Activated CD4-positive, alpha-beta T cell treated with anti-CD3 and anti-CD28 coated beads for 36 hours (primary cell): ENCODE measurements at regions not wholly inside any gene's neighbourhood (a gene's known extent, or its start where the extent isn't known, plus 50 kb on each side); places are given as distances from the start of the nearest gene placed in this dataset.
"Not testable (repeated sequence)": the region's sequence is repeated elsewhere in the genome, so short reads cannot be mapped to it uniquely, and the experiment has no call there.

Experiments
- ATAC-seq: fragments of 200-7000 bp; cut with Tn5 transposase; one replicate; pipeline ENCODE4 v1.10.0; 2021; ENCODE audit warnings: mild to moderate bottlenecking, moderate library complexity
- CTCF ChIA-PET: fragments of 350-600 bp; sonication (Branson Sonifier 250); formaldehyde crosslinking; loops from one replicate; lab custom pipeline; 2021; ENCODE audit warnings: antibody characterized with exemption; lab: Charles Lee
- POLR2A ChIA-PET: fragments of 350-600 bp; sonication (Branson Sonifier 250); formaldehyde crosslinking; loops from one replicate; lab custom pipeline; 2021; ENCODE audit warnings: antibody characterized with exemption, inconsistent platforms; lab: Charles Lee
- DNase-seq: peaks from one replicate; pipeline ENCODE4 v3.0.0-alpha.2; 2020
- H3K27ac Mint-ChIP-seq: one replicate; pipeline ENCODE4 v1.8.0; 2021; ENCODE audit warnings: mixed read lengths
- H3K27me3 Mint-ChIP-seq: one replicate; pipeline ENCODE4 v1.8.0; 2021; ENCODE audit warnings: mixed read lengths
- H3K36me3 Mint-ChIP-seq: one replicate; pipeline ENCODE4 v1.8.0; 2021; ENCODE audit warnings: low read depth, mixed read lengths
- H3K4me1 Mint-ChIP-seq: one replicate; pipeline ENCODE4 v1.8.0; 2021; ENCODE audit warnings: mixed read lengths
- H3K4me3 Mint-ChIP-seq: one replicate; pipeline ENCODE4 v1.8.0; 2021; ENCODE audit warnings: mild to moderate bottlenecking, moderate library complexity, mixed read lengths
- H3K9me3 Mint-ChIP-seq: one replicate; pipeline ENCODE4 v1.8.0; 2021; ENCODE audit warnings: low read depth, mixed read lengths
- intact Hi-C, 2 experiments: fragments of 100-400 bp; cut with DNase I in 1 of 2; cut with micrococcal nuclease in 1 of 2; formaldehyde crosslinking; loops; one replicate each; pipeline versions ENCODE4 v1.14.2 to v1.15.1; 2022 to 2024; cut with DNase I, micrococcal nuclease

GRCh38 chr9:42385574-42386120 is 202.2 kb downstream of the SPATA31A6 start:
- POLR2A ChIA-PET, H3K27me3 Mint-ChIP-seq, DNase-seq, H3K36me3 Mint-ChIP-seq, ATAC-seq, H3K9me3 Mint-ChIP-seq, CTCF ChIA-PET, H3K4me3 Mint-ChIP-seq, H3K27ac Mint-ChIP-seq, H3K4me1 Mint-ChIP-seq, intact Hi-C loops: not testable (repeated sequence)

- Mint-ChIP-seq H3K36me3 (no peaks in the 10 kb centered on the region), H3K27ac (no peak overlapping the region), H3K9me3 (peaks cover 2% of the 10 kb centered on the region), H3K4me3 (no peak overlapping the region), H3K4me1 (no peaks in the 10 kb centered on the region), H3K27me3 (no peaks in the 10 kb centered on the region)
- POLR2A ChIA-PET, result no interaction called here
- ATAC-seq, result no peak
- intact Hi-C loops, result no loop called here
- DNase-seq, result no peak
- CTCF ChIA-PET, result no interaction called here
Measured at GRCh38 chr9:42386477-42386876, 203.0 kb downstream of the SPATA31A6 start.

DNA sequence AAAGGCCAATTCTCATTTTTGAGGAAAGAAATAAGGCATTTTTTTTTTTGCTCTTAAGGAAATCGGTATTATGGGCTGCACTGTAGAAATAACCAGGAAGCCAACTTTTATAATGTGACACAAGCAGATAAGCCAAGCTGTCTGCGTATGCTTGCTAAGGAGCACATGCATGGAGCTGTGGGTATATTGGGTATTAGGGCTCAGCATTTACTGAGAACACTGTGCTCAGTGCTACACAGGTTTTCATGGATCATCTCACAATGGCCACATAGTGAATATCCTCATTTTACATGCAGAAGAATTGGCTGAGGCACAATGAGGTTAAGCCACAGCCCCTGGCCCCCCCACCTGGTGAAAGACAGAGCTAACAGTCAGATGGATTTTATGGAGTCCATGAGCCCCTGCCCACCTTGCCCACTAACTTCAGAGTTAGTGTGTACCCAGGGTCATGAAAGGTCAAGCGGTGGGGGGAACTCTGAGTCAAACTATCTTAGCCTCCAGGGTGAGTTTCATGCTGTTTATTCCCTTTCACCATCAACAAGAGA is 204.8 kb downstream of the SPATA31A6 start:
- H3K4me3 Mint-ChIP-seq, result no peak overlapping the region
- ChIA-PET POLR2A (interaction anchor here (0.7 kb wide), 1 partner anchor 124 kb away, joined by 18 read pairs; no protein-coding TSS in a partner anchor), CTCF (no interaction called here)
- H3K9me3 Mint-ChIP-seq, result peaks cover 2% of the 10 kb centered on the region
- H3K27ac Mint-ChIP-seq, result no peak overlapping the region
- H3K27me3 Mint-ChIP-seq, result no peaks in the 10 kb centered on the region
- intact Hi-C loops, result no loop called here
- no peaks in the 10 kb centered on the region for H3K36me3 Mint-ChIP-seq
- no peak for ATAC-seq
- no peaks in the 10 kb centered on the region for H3K4me1 Mint-ChIP-seq
- DNase-seq, result peak; percentile 11

DNA sequence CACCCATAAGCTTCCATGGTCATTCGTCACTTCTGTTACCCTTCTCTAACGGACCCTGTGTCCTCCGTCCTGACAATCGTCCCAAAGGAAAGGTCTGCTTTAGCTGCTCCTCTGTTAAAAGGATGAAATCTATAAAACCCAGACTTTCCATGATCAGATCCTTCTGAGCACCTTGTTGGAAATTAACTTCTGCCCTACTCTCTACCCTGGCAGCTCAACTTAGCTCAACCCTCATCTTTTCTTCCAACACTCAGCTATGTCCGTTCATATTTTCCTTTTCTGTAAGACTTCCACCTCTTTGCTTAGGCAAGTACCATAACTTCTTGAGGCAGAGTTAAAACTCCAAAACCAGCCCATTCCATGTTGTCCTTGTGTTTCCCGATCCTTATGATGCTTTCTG is 205.4 kb downstream of the SPATA31A6 start:
- ChIA-PET POLR2A (no interaction called here), CTCF (no interaction called here)
- DNase-seq (no peak), ATAC-seq (no peak)
- Mint-ChIP-seq H3K36me3 (no peaks in the 10 kb centered on the region), H3K27ac (no peak overlapping the region), H3K27me3 (no peaks in the 10 kb centered on the region), H3K9me3 (peaks cover 2% of the 10 kb centered on the region), H3K4me3 (no peak overlapping the region), H3K4me1 (no peaks in the 10 kb centered on the region)
- intact Hi-C loops, result no loop called here

- intact Hi-C loops, H3K27ac Mint-ChIP-seq, H3K4me1 Mint-ChIP-seq, H3K4me3 Mint-ChIP-seq, CTCF ChIA-PET, H3K36me3 Mint-ChIP-seq, H3K27me3 Mint-ChIP-seq, POLR2A ChIA-PET, H3K9me3 Mint-ChIP-seq: not testable (repeated sequence)
- peak; percentile 91 for ATAC-seq
- DNase-seq, result peak; percentile 11
Measured at GRCh38 chr9:42392773-42393455, 209.5 kb downstream of the SPATA31A6 start.

DNA sequence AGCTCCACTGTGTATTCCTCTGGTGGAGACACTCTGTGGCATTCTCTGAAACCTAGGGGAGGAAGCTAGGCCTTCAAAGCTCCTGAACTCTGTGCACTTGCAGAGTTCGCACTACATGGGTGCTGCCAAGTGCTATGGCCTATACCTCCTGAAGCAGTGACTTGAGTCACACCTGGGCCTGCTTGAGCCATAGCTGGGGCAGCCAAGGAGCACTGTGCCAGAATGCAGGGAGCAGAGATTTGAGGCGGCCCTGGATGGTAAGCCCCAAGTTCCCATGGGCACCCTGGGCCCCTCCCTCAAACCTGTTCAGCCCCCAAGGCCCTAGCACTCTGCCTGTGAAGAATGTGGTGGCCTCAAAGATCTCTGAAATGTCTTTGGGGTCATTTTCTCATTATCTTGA is 212.9 kb downstream of the SPATA31A6 start:
- ChIA-PET CTCF (no interaction called here), POLR2A (no interaction called here)
- no peaks in the 10 kb centered on the region for H3K9me3 Mint-ChIP-seq
- no peaks in the 10 kb centered on the region for H3K27me3 Mint-ChIP-seq
- intact Hi-C loops, result no loop called here
- H3K4me3 Mint-ChIP-seq, result no peak overlapping the region
- H3K27ac Mint-ChIP-seq, result no peak overlapping the region
- no peak for ATAC-seq
- no peak for DNase-seq
- no peaks in the 10 kb centered on the region for H3K36me3 Mint-ChIP-seq
- no peaks in the 10 kb centered on the region for H3K4me1 Mint-ChIP-seq

GRCh38 chr9:42397336-42397735 is 213.9 kb downstream of the SPATA31A6 start:
- DNase-seq (peak; percentile 7), ATAC-seq (peak; percentile 27)
- H3K36me3 Mint-ChIP-seq, H3K9me3 Mint-ChIP-seq, H3K27ac Mint-ChIP-seq, intact Hi-C loops, H3K27me3 Mint-ChIP-seq, CTCF ChIA-PET, H3K4me3 Mint-ChIP-seq, POLR2A ChIA-PET, H3K4me1 Mint-ChIP-seq: not testable (repeated sequence)

- H3K27me3 Mint-ChIP-seq, H3K4me3 Mint-ChIP-seq, H3K36me3 Mint-ChIP-seq, H3K4me1 Mint-ChIP-seq, H3K27ac Mint-ChIP-seq, POLR2A ChIA-PET, intact Hi-C loops, H3K9me3 Mint-ChIP-seq, CTCF ChIA-PET, ATAC-seq, DNase-seq: not testable (repeated sequence)
Measured at GRCh38 chr9:42402919-42403318, 219.5 kb downstream of the SPATA31A6 start.

DNA sequence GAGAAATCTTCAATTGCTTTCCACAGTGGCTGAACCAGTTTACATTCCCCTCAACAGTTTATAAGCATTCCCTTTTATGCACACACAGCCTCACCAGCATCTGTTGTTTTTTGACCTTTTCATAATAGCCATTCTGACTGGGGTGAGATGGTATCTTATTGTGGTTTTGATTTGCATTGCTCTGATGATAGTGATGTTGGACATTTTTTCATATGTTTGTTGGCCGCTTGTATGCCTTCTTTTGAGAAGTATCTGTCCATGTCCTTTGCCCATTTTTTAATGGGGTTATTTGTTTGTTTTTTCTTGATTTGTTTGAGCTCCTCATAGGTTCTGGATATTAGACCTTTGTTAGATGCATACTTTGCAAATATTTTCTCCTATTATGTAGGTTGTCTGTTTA is 226.1 kb downstream of the SPATA31A6 start:
- intact Hi-C loops, POLR2A ChIA-PET, H3K27me3 Mint-ChIP-seq, DNase-seq, H3K4me3 Mint-ChIP-seq, H3K36me3 Mint-ChIP-seq, H3K27ac Mint-ChIP-seq, H3K9me3 Mint-ChIP-seq, ATAC-seq, H3K4me1 Mint-ChIP-seq, CTCF ChIA-PET: not testable (repeated sequence)

DNA sequence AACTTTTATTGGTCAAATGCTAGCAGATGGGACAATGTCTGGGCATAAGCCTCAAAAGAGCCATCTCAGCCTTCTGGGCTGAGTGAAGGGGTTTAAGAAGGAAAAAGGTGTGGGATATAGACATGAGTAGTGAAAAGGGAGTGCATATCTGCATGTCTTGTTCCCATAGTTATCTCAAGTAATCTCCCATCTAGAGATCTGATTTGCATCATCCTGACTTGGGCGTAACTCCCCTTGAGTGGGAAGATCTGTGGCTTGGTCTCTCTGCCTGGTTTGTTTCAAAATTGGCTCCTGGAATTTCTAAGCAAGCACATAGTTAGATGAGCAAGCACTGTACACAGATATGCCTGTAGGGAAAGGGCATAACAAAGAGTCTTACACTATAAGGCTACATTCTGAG is 228.9 kb downstream of the SPATA31A6 start:
- H3K27ac Mint-ChIP-seq, H3K27me3 Mint-ChIP-seq, POLR2A ChIA-PET, DNase-seq, CTCF ChIA-PET, H3K4me3 Mint-ChIP-seq, H3K4me1 Mint-ChIP-seq, H3K9me3 Mint-ChIP-seq, intact Hi-C loops, ATAC-seq, H3K36me3 Mint-ChIP-seq: not testable (repeated sequence)

DNA sequence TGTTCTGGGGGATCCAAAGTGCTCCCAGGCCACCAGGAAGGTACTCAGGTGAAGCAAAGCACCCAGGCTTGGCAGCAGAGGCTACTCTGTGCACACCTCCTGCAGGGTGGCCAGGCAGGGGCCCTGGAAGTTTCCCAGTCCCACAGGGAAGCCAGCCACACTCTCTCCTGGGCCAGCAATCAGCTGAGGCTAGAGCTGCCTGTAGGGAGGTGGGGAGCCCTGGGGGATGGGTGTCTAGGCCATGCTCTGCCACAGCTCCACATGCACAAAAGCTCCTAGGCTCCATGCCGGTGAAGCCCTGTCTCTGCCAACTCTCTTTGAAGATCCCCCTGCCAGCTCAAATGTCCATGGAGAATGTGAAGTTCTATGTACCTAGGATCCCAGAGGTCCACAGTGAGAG is 231.4 kb downstream of the SPATA31A6 start:
- ATAC-seq, CTCF ChIA-PET, DNase-seq: not testable (repeated sequence)

DNA sequence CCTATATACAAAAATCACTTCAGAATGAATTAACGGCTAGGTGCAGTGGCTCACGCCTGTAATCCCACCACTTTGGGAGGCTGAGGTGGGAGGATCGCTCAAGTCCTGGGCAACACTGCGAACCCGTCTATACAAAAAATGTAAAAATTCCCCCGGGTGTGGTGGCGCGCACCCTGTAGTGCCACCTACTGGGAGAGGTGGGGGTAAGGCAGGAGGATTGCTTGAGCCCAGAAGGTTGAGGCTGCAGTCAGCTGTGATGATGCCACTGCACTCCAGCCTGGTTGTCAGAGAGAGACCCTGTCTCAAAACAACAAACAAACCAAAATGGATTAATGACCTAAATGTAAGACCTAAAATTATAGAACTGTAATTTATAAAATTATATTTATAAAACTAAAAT is 236.2 kb downstream of the SPATA31A6 start:
- H3K9me3 Mint-ChIP-seq, CTCF ChIA-PET, POLR2A ChIA-PET, ATAC-seq, H3K4me1 Mint-ChIP-seq, H3K36me3 Mint-ChIP-seq, DNase-seq, H3K4me3 Mint-ChIP-seq, H3K27me3 Mint-ChIP-seq, intact Hi-C loops, H3K27ac Mint-ChIP-seq: not testable (repeated sequence)

More for the DNA sequence above, 231.4 kb downstream of the SPATA31A6 start:
- H3K9me3 Mint-ChIP-seq, H3K27me3 Mint-ChIP-seq, H3K4me3 Mint-ChIP-seq, H3K4me1 Mint-ChIP-seq, intact Hi-C loops, H3K36me3 Mint-ChIP-seq, POLR2A ChIA-PET, H3K27ac Mint-ChIP-seq: not testable (repeated sequence)
